ENCODE measurements at regions not wholly inside any gene's neighbourhood (a gene's known extent, or its start where the extent isn't known, plus 50 kb on each side); places are given as distances from the start of the nearest gene placed in this dataset.

GRCh38 chr7:46943996-46944395, 637.9 kb downstream of the TNS3 start:
- ChIA-PET POLR2A (no interaction called here), CTCF (interaction anchor here (1.1 kb wide), 1 partner anchor 1026 kb away, joined by 3 read pairs; no protein-coding TSS in a partner anchor)
- no peak overlapping the region for H3K4me3 ChIP-seq (ENCODE audit: low read depth, low read length)
- no peak for DNase-seq (ENCODE audit: low read depth, low spot score)
- TF ChIP-seq, protein P1, sequence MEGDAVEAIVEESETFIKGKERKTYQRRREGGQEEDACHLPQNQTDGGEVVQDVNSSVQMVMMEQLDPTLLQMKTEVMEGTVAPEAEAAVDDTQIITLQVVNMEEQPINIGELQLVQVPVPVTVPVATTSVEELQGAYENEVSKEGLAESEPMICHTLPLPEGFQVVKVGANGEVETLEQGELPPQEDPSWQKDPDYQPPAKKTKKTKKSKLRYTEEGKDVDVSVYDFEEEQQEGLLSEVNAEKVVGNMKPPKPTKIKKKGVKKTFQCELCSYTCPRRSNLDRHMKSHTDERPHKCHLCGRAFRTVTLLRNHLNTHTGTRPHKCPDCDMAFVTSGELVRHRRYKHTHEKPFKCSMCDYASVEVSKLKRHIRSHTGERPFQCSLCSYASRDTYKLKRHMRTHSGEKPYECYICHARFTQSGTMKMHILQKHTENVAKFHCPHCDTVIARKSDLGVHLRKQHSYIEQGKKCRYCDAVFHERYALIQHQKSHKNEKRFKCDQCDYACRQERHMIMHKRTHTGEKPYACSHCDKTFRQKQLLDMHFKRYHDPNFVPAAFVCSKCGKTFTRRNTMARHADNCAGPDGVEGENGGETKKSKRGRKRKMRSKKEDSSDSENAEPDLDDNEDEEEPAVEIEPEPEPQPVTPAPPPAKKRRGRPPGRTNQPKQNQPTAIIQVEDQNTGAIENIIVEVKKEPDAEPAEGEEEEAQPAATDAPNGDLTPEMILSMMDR (IDR thresholded peaks at IDR 0.05; ENCODE audit: insufficient read depth, low read length, missing control alignments): no peak

- no peak overlapping the region for H3K4me3 ChIP-seq (ENCODE audit: low read depth, low read length)
- ChIA-PET CTCF (interaction anchor here (0.8 kb wide), 1 partner anchor 10 kb away, joined by 3 read pairs; no protein-coding TSS in a partner anchor), POLR2A (no interaction called here)
- TF ChIP-seq, protein P1 (IDR thresholded peaks at IDR 0.05; ENCODE audit: insufficient read depth, low read length, missing control alignments): no peak
- DNase-seq (ENCODE audit: low read depth, low spot score): no peak
These were observed 639.3 kb downstream of the TNS3 start for GRCh38 chr7:46942574-46942973.

- ChIA-PET POLR2A (no interaction called here), CTCF (interaction anchor here (1.3 kb wide), 1 partner anchor 8 kb away, joined by 3 read pairs; no protein-coding TSS in a partner anchor)
- no peak for DNase-seq (ENCODE audit: low read depth, low spot score)
- no peak overlapping the region for H3K4me3 ChIP-seq (ENCODE audit: low read depth, low read length)
- TF ChIP-seq, protein P1 (IDR thresholded peaks at IDR 0.05; ENCODE audit: insufficient read depth, low read length, missing control alignments): no peak
These were observed 641.7 kb downstream of the TNS3 start for GRCh38 chr7:46940178-46940577.

DNA sequence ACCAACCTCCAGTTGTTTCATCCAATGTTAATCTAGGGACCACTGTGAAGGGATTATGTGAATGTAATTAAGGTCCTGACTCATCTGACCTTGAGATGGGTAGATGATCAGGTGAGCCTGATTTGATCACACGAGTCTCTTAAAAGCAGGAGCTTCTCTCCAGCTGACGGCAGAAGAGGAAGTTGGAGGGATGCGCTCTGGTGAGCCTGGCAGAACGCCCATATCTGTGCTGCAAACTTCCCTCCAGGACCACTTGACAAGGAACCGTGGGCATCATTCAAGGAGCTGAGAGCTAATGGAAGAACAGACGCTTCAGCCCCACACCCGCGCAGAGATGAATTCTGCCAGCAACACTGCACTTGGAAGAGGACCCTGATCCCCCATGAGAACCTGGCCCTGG, 642.4 kb downstream of the TNS3 start:
- TF ChIP-seq, protein P1 (IDR thresholded peaks at IDR 0.05; ENCODE audit: insufficient read depth, low read length, missing control alignments): no peak
- ChIA-PET CTCF (interaction anchor here (1.3 to 2.0 kb wide), 2 partner anchors 9 to 1017 kb away, joined by 3 to 6 read pairs; no protein-coding TSS in a partner anchor), POLR2A (no interaction called here)
- DNase-seq (ENCODE audit: low read depth, low spot score): no peak
- no peak overlapping the region for H3K4me3 ChIP-seq (ENCODE audit: low read depth, low read length)

- no peak for DNase-seq (ENCODE audit: low read depth, low spot score)
- ChIA-PET POLR2A (no interaction called here), CTCF (interaction anchor here (1.3 to 2.0 kb wide), 2 partner anchors 9 to 1017 kb away, joined by 3 to 6 read pairs; no protein-coding TSS in a partner anchor)
- H3K4me3 ChIP-seq (ENCODE audit: low read depth, low read length): no peak overlapping the region
- TF ChIP-seq, protein P1 (IDR thresholded peaks at IDR 0.05; ENCODE audit: insufficient read depth, low read length, missing control alignments): no peak
These were observed 642.8 kb downstream of the TNS3 start for GRCh38 chr7:46939089-46939488.

DNA sequence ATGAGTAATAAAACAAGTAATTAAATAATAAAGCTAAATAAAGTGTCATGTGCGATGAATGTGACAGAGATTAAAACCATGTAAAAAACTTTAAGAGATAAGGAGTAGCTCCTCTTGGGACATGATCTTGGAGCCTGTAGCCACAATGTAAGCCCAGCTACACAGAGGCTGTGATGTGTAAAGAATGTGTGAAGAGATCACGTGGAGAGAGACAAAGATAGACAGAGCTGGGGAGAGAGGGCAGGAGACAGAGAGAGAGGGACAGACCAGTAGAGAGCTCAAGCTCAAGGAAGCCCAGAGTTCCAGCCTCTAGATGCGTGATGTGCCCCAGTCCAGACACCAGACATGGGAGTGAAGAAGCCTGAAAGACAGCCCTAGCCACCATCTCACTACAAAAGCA, 644.1 kb downstream of the TNS3 start:
- H3K4me3 ChIP-seq (ENCODE audit: low read depth, low read length): no peak overlapping the region
- POLR2A ChIA-PET: no interaction called here
- DNase-seq (ENCODE audit: low read depth, low spot score): no peak
- CTCF ChIA-PET: interaction anchor here (2.0 kb wide), 1 partner anchor 1015 kb away, joined by 6 read pairs; no protein-coding TSS in a partner anchor
- TF ChIP-seq, protein P1 (IDR thresholded peaks at IDR 0.05; ENCODE audit: insufficient read depth, low read length, missing control alignments): no peak

Measured in AG04449 (cell line).